ENCODE measurements at regions not wholly inside any gene's neighbourhood (a gene's known extent, or its start where the extent isn't known, plus 50 kb on each side); places are given as distances from the start of the nearest gene placed in this dataset.
"Not testable (repeated sequence)": the region's sequence is repeated elsewhere in the genome, so short reads cannot be mapped to it uniquely, and the experiment has no call there.

DNA sequence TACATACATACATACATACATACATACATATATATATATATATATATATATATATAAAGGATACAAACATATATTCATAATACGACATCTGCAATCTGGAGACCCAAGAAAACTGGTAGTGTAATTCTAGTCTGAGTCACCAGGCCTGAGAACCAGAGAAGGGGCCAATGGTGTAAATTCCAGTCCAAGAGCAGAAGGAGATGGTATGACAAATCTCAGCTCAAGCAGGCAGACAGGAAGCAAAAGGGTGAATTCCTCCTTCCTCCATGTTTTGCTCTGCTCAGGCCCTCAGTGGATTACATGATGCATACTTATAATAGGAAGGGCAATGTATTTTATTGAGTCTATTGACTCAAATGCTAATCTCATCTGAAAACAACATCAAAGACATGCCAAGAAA lies 1060.4 kb upstream of the TMPRSS15 start:
- Histone ChIP-seq H3K4me1 (no peaks in the 10 kb centered on the region), H3K27ac (no peak overlapping the region), H3K4me3 (no peak overlapping the region), H3K9me3 (no peaks in the 10 kb centered on the region), H3K27me3 (no peaks in the 10 kb centered on the region), H3K36me3 (ENCODE audit: low read depth, missing control alignments) (no peaks in the 10 kb centered on the region)
- no peak for TF ChIP-seq POLR2A (IDR thresholded peaks at IDR 0.05)
- TF ChIP-seq, protein P1, sequence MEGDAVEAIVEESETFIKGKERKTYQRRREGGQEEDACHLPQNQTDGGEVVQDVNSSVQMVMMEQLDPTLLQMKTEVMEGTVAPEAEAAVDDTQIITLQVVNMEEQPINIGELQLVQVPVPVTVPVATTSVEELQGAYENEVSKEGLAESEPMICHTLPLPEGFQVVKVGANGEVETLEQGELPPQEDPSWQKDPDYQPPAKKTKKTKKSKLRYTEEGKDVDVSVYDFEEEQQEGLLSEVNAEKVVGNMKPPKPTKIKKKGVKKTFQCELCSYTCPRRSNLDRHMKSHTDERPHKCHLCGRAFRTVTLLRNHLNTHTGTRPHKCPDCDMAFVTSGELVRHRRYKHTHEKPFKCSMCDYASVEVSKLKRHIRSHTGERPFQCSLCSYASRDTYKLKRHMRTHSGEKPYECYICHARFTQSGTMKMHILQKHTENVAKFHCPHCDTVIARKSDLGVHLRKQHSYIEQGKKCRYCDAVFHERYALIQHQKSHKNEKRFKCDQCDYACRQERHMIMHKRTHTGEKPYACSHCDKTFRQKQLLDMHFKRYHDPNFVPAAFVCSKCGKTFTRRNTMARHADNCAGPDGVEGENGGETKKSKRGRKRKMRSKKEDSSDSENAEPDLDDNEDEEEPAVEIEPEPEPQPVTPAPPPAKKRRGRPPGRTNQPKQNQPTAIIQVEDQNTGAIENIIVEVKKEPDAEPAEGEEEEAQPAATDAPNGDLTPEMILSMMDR (IDR thresholded peaks at IDR 0.05): no peak
- intact Hi-C loops (cut with DNase I; ENCODE audit: low total_unique reads): no loop called here
- DNase-seq: no peak
- WGBS, 2 donors: 100% methylated on average over 1 of the region's 1 CpG

DNA sequence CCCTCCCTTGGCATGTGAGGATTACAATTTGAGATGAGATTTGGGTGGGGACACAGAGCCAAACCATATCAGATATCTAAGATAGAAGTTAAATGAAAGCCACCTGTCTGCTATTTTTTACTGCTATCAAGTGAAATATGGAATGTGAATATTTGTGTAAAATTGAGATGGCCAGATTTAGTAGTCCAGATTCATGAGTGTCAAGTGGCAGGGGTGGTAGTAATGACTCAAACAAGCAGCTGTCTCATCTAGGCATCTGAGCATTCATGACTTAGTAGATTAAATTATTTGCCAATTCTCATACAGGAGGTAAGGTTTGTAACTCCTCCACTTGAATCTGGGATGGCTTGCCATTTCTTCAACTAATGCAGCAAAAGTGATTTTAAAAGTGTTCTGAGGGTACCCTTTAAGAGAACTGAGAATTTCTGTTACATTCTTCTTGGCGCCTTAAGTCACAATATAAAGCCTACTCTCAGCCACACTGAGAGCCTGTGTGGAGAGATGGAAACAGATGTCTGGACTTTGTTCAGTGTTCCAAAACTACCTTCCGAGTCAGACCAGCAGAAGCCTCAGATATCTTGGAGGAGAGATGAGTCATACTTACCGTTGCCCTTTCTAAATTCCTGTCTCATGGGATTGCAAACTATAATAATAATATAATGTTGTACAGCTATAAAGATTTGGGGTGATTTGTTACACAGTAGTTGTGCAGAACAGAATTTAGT lies 1065.6 kb upstream of the TMPRSS15 start:
- H3K4me1 ChIP-seq: no peaks in the 10 kb centered on the region
- no peaks in the 10 kb centered on the region for H3K27me3 ChIP-seq
- DNase-seq: no peak
- H3K36me3 ChIP-seq (ENCODE audit: low read depth, missing control alignments): no peaks in the 10 kb centered on the region
- H3K9me3 ChIP-seq: no peaks in the 10 kb centered on the region
- H3K27ac ChIP-seq: no peak overlapping the region
- intact Hi-C loops (cut with DNase I; ENCODE audit: low total_unique reads): no loop called here
- TF ChIP-seq, protein P1 (IDR thresholded peaks at IDR 0.05): no peak
- no peak for TF ChIP-seq POLR2A (IDR thresholded peaks at IDR 0.05)
- H3K4me3 ChIP-seq: no peak overlapping the region
- WGBS, 2 donors: 97 to 100% methylated on average over 3 of the region's 3 CpGs

DNA sequence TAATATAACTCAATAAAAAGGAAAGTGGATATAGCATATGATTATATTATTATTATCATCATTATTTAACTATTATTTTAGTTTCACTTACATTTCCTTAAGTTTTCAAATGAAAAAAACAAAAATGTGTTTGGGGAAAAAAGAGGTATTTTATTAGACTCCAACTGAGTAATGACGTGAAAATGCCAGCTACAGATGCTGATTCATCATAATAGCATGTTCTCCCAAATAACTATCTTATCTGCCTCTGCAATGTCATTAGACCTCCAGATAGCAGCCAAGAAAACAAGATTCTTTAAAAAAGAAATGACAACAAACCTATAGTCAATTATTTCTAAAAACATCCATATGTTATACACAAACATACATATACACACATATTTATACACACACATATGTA lies 1071.9 kb upstream of the TMPRSS15 start:
- DNase-seq: no peak
- Histone ChIP-seq H3K4me3 (no peak overlapping the region), H3K27me3 (no peaks in the 10 kb centered on the region), H3K9me3 (no peaks in the 10 kb centered on the region), H3K36me3 (ENCODE audit: low read depth, missing control alignments) (no peaks in the 10 kb centered on the region), H3K4me1 (no peaks in the 10 kb centered on the region), H3K27ac (no peak overlapping the region)
- 55 to 77% methylated on average over 1 of the region's 1 CpG for WGBS, 2 donors
- intact Hi-C loops (cut with DNase I; ENCODE audit: low total_unique reads): no loop called here
- no peak for TF ChIP-seq POLR2A (IDR thresholded peaks at IDR 0.05)
- TF ChIP-seq, protein P1 (IDR thresholded peaks at IDR 0.05): no peak

DNA sequence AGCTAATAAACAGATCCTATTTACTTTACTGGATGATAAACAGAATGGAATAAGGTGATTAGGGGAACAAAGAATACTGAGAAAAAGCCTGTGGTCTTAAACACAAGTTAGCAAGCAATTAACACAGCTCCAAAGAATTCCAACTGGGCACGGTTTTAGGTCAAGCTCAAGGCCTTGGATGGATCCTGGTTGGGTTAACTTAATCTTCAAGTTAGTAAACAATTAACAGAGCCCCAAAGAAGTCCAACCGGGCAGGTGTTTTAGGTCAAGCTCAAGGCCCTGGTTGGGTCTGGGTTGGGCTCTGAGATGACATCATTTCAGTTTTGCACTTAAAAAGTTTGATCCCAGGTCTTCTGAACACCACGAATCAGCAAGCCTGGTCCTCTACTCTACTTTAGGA lies 1086.3 kb upstream of the TMPRSS15 start:
- intact Hi-C loops (cut with DNase I; ENCODE audit: low total_unique reads): no loop called here
- Histone ChIP-seq H3K4me3 (no peak overlapping the region), H3K9me3 (no peaks in the 10 kb centered on the region), H3K27me3 (no peaks in the 10 kb centered on the region), H3K27ac (no peak overlapping the region), H3K4me1 (no peaks in the 10 kb centered on the region), H3K36me3 (ENCODE audit: low read depth, missing control alignments) (no peaks in the 10 kb centered on the region)
- 44 to 49% methylated on average over 3 of the region's 3 CpGs for WGBS, 2 donors
- no peak for DNase-seq
- TF ChIP-seq POLR2A (IDR thresholded peaks at IDR 0.05): no peak
- TF ChIP-seq, protein P1 (IDR thresholded peaks at IDR 0.05): no peak

DNA sequence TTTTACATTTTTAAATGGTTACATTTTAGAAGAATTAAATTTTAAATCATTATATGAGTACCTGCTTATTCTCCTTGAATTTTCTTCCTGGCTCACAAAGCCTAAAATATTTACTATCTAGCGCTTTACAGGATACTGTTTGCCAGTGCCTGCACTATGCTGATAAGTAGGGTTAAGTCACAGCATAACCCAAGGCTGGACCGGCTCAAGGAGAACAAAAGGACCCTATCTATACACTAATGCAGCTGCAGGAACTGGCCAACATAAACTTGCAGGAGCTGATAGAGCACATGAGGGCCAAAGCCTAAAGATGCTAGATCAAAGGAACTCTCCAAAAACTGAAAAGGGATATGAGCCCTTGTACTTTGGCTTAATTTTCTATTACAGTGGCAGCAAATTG lies 1086.9 kb upstream of the TMPRSS15 start:
- H3K4me3 ChIP-seq: no peak overlapping the region
- DNase-seq: no peak
- no peaks in the 10 kb centered on the region for H3K27me3 ChIP-seq
- no peak overlapping the region for H3K27ac ChIP-seq
- H3K9me3 ChIP-seq: no peaks in the 10 kb centered on the region
- intact Hi-C loops (cut with DNase I; ENCODE audit: low total_unique reads): no loop called here
- 25 to 30% methylated on average over 1 to 2 of the region's 2 CpGs for WGBS, 2 donors
- TF ChIP-seq POLR2A (IDR thresholded peaks at IDR 0.05): no peak
- TF ChIP-seq, protein P1 (IDR thresholded peaks at IDR 0.05): no peak
- H3K36me3 ChIP-seq (ENCODE audit: low read depth, missing control alignments): no peaks in the 10 kb centered on the region
- H3K4me1 ChIP-seq: no peaks in the 10 kb centered on the region

DNA sequence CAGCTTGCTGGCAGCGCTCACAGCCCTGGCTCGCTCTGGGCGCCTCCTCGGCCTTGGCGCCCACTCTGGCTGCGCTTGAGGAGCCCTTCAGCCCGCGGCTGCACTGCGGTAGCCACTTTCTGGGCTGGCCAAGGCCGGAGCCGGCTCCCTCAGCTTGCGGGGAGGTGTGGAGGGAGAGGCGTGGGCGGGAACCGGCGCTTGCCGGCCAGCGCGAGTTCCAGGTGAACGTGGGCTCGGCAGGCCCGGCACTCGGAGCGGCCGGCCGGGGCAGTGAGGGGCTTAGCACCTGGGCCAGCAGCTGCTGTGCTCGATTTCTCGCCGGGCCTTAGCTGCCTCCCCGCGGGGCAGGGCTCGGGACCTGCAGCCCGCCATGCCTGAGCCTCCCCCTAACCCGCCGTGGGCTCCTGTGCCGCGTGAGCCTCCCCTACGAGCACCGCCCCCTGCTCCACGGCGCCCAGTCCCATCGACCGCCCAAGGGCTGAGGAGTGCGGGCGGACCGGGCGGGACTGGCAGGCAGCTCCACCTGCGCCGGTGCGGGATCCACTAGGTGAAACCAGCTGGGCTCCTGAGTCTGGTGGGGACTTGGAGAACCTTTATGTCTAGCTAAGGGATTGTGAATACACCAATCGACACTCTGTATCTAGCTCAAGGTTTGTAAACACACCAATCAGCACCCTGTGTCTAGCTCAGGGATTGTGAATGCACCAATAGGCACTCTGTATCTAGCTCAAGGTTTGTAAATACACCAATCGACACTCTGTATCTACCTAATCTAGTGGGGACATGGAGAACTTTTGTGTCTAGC lies 1090.1 kb upstream of the TMPRSS15 start:
- H3K9me3 ChIP-seq; H3K27me3 ChIP-seq; H3K4me1 ChIP-seq; H3K27ac ChIP-seq; intact Hi-C loops (cut with DNase I; ENCODE audit: low total_unique reads); H3K36me3 ChIP-seq (ENCODE audit: low read depth, missing control alignments): not testable (repeated sequence)
- DNase-seq: peak; percentile 43
- H3K4me3 ChIP-seq: peak overlapping the region; percentile 31 to 49
- WGBS, 2 donors: 41 to 72% methylated on average over 30 to 47 of the region's 52 CpGs
